ENCODE measurements at regions not wholly inside any gene's neighbourhood (a gene's known extent, or its start where the extent isn't known, plus 50 kb on each side); places are given as distances from the start of the nearest gene placed in this dataset.

- DNase-seq: no peak
These were observed 340.5 kb upstream of the NECTIN3 start for GRCh38 chr3:110731148-110731547.

DNA sequence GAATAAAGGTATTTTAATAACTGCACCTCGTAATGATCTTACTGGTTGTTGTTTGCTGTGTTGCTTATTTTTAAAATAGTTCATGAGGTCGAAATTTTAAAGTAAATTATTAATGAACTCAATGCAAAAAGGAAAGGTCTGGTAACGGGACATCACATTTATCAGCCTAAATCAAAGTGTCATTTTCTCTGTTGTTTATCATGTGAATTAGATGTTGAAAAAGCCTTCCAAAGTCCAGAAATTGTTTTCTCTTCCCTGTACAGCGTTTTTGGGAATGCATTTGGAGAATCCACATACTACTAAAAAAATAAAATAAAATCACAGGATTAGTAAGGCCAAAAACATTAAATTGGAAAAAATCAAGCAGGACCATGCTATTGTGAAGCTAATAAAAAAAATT is 339.2 kb upstream of the NECTIN3 start:
- no peak for DNase-seq

DNA sequence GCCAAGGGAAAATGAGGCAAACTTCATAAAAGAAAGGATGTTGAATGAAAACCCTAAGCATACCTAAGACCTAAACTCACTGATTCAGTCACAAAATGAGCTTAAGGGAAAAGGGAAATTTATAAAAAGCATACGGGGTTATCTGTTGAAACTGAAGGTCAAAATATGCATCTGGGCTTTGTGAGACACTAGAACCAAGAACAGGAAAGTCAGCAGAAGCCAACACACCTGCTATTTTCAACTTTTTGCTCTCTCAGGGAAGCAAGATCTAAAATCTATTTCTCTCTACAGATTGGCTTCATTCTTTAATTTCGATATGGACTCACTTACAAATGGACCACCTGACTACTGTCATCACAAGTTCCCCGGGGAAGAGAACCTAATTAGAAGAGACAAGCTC is 338.6 kb upstream of the NECTIN3 start:
- no peak for DNase-seq

DNA sequence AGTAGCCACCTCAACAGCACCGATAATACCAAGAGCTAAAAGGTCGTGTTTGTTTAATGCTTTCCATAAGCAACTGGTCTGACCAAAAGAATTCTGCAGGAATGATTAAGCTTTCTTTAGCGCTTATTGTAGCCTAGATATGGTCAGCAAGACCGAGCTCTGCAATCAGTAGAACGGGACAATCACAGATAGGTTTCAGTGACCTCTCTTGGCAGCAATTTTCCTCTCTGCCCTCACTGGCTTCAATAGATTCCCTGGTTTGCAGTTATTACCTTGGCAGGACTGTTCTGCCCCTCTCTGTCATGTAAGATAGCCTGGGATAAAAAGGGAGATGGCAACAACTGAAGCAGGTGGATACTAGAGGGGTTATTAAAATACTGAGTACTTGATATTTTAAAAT is 337.1 kb upstream of the NECTIN3 start:
- DNase-seq: no peak

GRCh38 chr3:110736332-110736731 is 335.3 kb upstream of the NECTIN3 start:
- DNase-seq: no peak

DNA sequence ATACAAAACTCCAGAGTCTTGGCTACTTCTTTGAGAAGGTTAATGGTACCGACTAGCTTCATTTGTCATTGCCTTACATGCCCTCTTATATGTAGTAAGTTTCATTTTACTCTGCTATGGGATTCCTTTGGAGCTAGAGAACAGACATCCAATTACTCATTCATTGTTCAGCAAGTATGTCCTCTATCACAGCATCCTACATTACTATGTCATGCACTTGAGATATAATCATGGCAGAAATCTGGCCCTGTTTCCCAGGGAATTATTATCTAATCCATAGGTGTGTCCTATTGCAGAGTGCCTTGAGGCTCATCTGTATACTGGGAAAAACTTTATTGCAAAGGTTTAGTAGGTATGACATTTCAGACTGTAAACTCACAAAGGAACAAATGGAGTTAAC is 333.1 kb upstream of the NECTIN3 start:
- no peak for DNase-seq

- no peak for DNase-seq
These were observed 329.7 kb upstream of the NECTIN3 start for GRCh38 chr3:110741891-110742290.

DNA sequence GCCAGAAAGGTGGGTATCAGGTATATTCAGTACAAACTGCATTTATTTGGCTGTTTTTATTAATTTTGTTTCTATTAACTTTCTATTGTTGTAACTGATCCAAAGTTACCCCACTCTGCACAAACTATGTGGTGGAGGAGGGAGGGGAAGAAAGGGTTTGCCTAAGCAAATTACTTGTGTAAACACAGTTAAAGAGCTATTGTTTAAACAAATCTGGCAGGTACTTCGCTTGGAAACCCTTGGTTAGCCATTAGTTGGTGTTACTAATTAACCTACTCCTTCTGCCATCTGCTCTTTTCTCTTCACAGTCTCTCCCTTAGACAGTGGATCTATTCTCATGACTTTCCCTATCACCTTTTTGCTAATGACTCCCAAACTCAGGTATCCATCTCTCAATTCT is 328.4 kb upstream of the NECTIN3 start:
- no peak for DNase-seq

DNA sequence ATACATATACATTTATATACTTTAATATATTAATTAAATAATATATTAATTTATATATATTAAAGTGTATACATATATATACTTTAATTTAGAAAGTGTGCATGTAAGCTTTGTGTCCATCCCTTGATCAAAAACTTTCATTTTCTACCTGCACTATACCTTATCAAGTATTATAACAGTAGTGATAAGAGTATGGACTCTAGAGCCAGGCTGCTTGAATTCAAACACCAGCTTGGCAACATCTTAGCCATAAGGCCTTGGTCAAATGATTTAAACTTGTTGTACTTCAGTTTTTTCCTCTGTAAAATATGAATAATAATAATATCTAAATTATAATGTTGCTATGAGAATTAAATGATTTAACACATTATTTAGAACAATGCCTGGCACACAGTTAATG is 327.6 kb upstream of the NECTIN3 start:
- DNase-seq: no peak

- DNase-seq: no peak
These were observed 326.9 kb upstream of the NECTIN3 start for GRCh38 chr3:110744723-110745122.

DNA sequence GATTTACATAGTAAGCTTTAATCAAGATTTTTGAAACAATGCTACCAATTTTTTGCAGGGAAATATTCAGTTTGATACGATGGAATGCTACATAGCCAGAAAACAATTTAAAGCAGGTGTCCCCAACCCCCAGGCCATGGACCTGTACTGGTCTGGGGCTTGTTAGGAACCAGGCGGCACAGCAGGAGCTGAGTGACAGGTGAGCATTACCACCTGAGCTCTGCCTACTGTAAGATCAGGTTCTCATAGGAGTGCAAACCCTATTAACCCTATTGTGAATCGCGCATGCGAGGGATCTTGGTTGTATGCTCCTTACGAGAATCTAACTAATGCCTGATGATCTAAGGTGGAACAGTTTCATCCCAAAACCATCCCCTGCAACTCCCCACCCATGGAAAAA is 322.6 kb upstream of the NECTIN3 start:
- DNase-seq: no peak

DNA sequence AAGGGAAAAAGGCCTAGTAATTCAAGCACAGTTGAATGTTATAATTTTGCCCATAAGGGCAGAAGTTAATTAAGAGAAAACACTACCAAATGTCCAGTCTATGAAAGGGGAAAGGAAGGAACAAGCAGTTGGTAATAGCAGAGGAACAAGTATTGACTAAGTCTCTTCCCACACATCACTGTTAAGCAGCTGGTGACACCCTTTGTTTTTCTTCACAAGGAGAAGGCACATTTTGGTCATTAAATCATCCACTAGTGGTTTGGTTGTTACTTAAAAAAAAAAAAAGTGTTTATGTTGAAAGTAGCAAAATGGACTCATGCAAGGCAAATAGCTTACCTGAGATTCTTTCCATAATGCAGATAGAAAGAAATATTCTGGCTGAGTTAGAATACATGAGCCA is 321.4 kb upstream of the NECTIN3 start:
- no peak for DNase-seq

DNA sequence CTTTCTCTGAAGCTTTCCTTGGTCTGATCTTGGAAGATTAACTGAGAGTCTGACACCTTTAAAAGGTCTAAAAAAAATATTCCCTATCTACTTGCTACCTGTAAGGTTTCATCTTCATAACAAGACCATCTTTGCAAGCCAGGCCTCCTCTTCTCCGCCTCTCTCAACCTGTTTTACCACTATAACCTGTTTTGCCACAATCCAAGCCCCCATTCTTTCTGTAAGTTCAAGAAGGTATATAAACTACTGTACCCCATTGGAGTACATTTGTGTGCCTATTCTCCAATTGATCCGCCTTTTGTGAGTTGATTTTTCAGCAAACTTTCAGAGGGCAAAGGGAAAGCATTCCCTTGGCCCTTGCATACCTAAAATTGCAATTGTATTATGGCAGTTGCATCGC is 319.3 kb upstream of the NECTIN3 start:
- DNase-seq: no peak

DNA sequence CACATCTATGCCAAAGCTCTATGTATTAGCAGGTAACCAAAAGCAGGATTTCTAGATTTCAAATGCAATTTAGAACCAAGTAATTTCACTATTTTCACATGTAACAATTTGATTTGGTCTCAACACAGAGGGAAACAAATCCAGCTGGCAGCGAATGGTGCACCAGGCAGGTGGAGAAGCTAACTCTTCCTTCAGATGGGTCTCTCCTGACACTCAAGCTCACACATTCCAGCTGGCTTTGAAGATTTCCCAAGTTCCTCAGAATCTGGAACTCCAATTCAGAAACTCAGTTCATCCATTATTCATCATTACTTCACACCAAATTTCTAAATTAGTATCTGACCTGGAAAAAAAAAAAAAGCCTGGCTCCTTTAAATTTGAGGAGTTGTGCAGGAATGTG is 318.1 kb upstream of the NECTIN3 start:
- no peak for DNase-seq

DNA sequence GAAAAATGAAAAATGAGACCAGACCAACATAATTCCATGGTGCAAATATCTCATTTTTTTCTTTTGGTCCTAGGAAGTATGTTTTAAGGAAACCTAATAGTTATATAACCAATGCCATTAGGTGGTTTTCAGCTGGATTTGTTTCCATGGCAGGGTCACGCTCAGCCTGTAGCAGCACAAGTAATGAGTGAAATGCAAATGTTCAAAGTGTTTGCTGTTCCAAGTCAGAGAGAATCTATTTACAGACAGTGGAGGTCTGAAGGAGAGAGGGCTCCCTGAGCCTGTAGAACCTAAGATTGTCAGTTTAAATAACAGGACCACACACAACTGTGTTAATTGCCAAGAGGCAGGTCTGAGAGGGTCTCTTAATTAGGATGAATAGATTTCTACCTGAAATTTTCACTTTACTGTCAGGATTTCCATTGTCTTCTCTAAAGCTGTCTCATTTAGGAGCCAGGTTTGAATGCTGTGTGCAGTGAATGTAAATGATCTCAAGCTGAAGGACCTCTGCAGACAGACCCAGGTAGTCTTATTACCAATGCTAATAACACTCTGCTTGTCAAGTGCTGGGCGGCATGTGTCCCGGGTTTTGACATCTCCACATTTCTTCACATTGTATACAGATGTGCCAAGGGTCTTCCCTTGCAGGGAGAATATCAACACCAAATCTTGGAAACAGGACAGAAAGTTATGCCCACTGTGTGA is 317.3 kb upstream of the NECTIN3 start:
- DNase-seq: no peak

DNA sequence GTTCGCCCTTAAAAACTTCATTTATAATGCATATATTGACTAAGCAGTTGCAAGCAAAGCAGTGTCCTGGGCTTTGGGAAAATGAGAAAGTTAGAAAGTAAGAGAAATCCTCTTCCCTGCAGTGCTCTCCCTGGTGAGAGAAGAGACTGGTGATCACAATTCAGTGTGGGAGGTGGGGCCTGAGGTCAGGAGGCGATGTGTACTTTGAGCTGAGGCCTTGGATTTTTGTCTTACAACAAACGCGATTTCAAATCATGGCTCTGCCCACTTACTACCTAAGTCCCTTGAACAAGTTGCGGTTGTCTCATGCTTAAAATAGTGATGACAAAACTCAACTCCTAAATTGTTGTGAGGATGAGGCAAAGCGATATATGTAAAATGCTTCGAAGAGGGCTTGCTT is 316.3 kb upstream of the NECTIN3 start:
- no peak for DNase-seq

GRCh38 chr3:110756705-110757104 is 314.9 kb upstream of the NECTIN3 start:
- no peak for DNase-seq

GRCh38 chr3:110758208-110758607 is 313.4 kb upstream of the NECTIN3 start:
- no peak for DNase-seq

DNA sequence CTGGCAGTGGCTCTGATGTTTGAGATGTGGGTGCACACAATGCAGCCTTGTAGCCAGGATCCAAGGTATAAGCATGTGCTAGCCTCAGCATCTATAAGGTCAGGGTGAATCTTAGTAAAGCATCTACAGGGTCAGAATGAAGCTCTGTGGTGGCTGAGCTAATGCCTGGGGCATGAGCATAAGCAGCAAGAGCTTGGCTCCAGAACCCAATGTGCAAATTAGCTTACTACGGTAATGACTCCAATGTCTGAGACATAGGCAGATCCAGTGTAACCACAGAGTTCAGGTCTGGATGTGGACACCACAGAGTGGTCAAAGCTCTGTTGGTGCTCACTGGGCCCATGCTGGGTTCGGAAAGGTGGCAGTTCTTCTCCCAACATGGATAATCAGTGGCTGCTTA is 304.5 kb upstream of the NECTIN3 start:
- DNase-seq: no peak

GRCh38 chr3:110767838-110768237 is 303.8 kb upstream of the NECTIN3 start:
- DNase-seq: peak; percentile 50

- DNase-seq: no peak
These were observed 298.1 kb upstream of the NECTIN3 start for GRCh38 chr3:110773413-110773954.

- no peak for DNase-seq
These were observed 296.9 kb upstream of the NECTIN3 start for GRCh38 chr3:110774496-110775265.

GRCh38 chr3:110779581-110779980 is 292.0 kb upstream of the NECTIN3 start:
- DNase-seq: no peak

GRCh38 chr3:110783541-110783940 is 288.1 kb upstream of the NECTIN3 start:
- no peak for DNase-seq

All from activated CD4-positive, alpha-beta T cell treated with anti-CD3 and anti-CD28 coated beads, Interleukin-10, Interleukin-2, amounts not matched to agents 100 ng/mL and 50 ng/mL, durations not matched to agents 16 hours and 8 hours (primary cell).